Dermis microvascular lymphatic vessel endothelial cell (primary cell): ENCODE measurements at regions not wholly inside any gene's neighbourhood (a gene's known extent, or its start where the extent isn't known, plus 50 kb on each side); places are given as distances from the start of the nearest gene placed in this dataset.

Source experiments
- DNase-seq, 2 donors: peaks; one replicate each; pipeline versions ENCODE4 v3.0.0 to v3.0.0-alpha.2; 2010; ENCODE audit warnings: low read depth in 2 of 2

GRCh38 chr14:83384253-83384652 is 1850.6 kb upstream of the SEL1L start:
- DNase-seq = no peak

- DNase-seq = no peak
Observed at GRCh38 chr14:83395321-83395720, 1861.7 kb upstream of the SEL1L start.

- DNase-seq = no peak
Observed at GRCh38 chr14:83416476-83416875, 1882.8 kb upstream of the SEL1L start.

- DNase-seq = no peak
Observed at GRCh38 chr14:83419420-83419819, 1885.8 kb upstream of the SEL1L start.

GRCh38 chr14:83421711-83422110 is 1888.1 kb upstream of the SEL1L start:
- DNase-seq = no peak

GRCh38 chr14:83425138-83425537 is 1891.5 kb upstream of the SEL1L start:
- DNase-seq = no peak

GRCh38 chr14:83425706-83426105 is 1892.1 kb upstream of the SEL1L start:
- DNase-seq = no peak

GRCh38 chr14:83433618-83434017 is 1900.0 kb upstream of the SEL1L start:
- DNase-seq = no peak

- no peak for DNase-seq
Observed at GRCh38 chr14:83441801-83442200, 1908.1 kb upstream of the SEL1L start.

- no peak for DNase-seq
Observed at GRCh38 chr14:83455561-83455960, 1921.9 kb upstream of the SEL1L start.

- DNase-seq = no peak
Observed at GRCh38 chr14:83461521-83461920, 1927.9 kb upstream of the SEL1L start.

- DNase-seq = no peak
Observed at GRCh38 chr14:83462759-83463158, 1929.1 kb upstream of the SEL1L start.

GRCh38 chr14:83463500-83464098 is 1929.9 kb upstream of the SEL1L start:
- peak; percentile 7 to 26 for DNase-seq

GRCh38 chr14:83467811-83468210 is 1934.2 kb upstream of the SEL1L start:
- DNase-seq = no peak

GRCh38 chr14:83470466-83470865 is 1936.8 kb upstream of the SEL1L start:
- no peak for DNase-seq

- DNase-seq = no peak
Observed at GRCh38 chr14:83470959-83471695, 1937.5 kb upstream of the SEL1L start.

GRCh38 chr14:83473416-83474235 is 1940.0 kb upstream of the SEL1L start:
- DNase-seq = peak; percentile 3 to 7

GRCh38 chr14:83478741-83479140 is 1945.1 kb upstream of the SEL1L start:
- no peak for DNase-seq

- no peak for DNase-seq
Observed at GRCh38 chr14:83483063-83483462, 1949.4 kb upstream of the SEL1L start.

GRCh38 chr14:83485591-83485990 is 1951.9 kb upstream of the SEL1L start:
- DNase-seq = no peak

GRCh38 chr14:83491091-83491490 is 1957.4 kb upstream of the SEL1L start:
- no peak for DNase-seq

- DNase-seq = no peak
Observed at GRCh38 chr14:83520837-83521236, 1987.2 kb upstream of the SEL1L start.

- no peak for DNase-seq
Observed at GRCh38 chr14:83529531-83529930, 1995.9 kb upstream of the SEL1L start.
